RPMI8226 (cell line): ENCODE measurements at regions not wholly inside any gene's neighbourhood (a gene's known extent, or its start where the extent isn't known, plus 50 kb on each side); places are given as distances from the start of the nearest gene placed in this dataset.

Source experiments
- DNase-seq: peaks from one replicate; pipeline ENCODE4 v3.0.0-alpha.2; 2015

DNA sequence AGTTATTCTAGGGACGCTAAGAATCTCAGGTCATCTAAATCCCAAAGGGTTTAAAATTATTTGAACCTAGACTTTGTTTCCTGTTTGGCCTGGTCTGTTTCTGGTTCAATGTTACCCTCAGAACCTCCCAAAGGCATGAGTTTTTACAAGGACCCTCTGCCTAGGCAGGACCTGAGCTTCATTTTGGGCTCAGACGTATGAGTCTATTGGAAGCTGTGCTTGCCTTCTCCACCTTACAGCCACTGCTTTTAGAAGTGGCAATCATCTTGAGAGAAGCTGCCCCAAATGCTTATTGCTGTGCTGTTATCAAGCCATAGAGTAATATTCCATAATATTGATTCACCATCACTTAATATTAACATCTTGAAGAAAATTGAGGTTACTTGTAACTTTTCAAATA lies 510.4 kb downstream of the TLE4 start:
- no peak for DNase-seq

- DNase-seq, result no peak
These were observed 507.1 kb downstream of the TLE4 start for GRCh38 chr9:80078826-80079225.

- DNase-seq, result no peak
These were observed 505.3 kb downstream of the TLE4 start for GRCh38 chr9:80077059-80077458.

GRCh38 chr9:80076162-80076561 lies 504.4 kb downstream of the TLE4 start:
- DNase-seq, result no peak

GRCh38 chr9:80074439-80074838 lies 502.7 kb downstream of the TLE4 start:
- DNase-seq, result no peak

DNA sequence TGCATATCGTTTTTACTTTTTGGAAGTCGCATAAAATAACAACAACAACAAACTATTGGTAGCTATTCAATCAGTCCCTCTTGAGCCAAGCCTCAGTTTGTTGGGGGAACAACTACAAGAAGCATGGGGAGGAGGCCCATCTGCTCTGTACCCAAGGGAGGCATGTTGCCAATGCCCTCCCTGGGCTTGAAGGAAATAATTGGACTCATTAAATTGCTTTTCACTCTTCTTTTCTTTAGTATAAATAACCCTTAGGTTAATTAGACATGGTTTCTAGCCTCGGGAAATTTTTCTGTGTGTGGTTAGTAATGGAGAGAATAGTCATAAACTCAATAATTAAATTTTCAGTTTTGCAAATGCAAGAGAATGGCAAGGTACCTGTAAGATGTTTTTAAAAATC lies 500.7 kb downstream of the TLE4 start:
- no peak for DNase-seq

DNA sequence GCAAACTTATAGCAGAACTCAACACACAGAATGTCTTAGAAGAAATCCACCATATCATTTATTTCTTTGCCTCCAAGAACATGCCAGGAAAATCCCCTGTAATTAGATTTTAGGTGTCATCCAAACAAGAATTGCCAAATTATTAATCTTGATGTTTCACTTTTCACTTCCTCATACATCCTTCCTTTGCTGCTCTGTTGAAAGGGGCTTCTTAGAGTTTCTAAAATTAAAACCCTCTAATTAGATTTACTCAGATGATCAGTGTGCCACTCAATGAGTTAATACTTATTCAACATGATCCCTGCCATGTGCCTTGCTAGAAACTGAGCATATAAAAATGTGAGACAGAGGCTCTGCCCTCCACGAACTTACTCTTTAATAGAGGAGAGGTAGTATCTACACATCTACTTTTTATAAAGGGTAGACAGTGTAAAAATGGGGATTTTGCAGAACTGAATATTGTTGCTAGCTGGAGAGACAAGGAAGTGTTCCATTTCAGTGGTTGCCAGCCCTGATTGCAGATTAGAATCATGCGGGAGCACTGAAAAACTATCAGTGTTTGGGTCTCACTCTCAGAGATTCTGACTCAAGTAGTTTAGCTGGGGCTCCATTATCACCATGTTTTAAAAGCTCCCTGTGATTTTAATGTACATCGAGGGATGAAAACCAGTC lies 498.4 kb downstream of the TLE4 start:
- no peak for DNase-seq

DNA sequence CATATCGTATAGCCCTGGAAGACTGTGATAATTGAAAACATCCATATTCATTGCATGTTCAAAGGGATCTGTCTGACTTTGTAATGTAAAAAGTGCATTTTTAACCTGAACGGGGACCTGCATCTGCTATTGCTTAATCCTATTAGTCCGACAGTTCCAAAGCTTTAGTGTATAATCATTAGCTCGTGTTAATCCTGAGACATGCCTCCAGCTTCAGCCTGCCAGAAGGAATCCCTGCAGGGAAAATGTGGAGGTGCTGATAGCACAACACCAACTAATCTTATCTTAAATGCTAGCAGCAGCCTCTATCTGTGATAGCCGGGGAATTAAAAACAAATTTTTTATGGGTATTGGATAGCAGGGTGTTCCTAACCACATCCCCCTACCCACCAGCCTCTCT lies 495.2 kb downstream of the TLE4 start:
- DNase-seq, result no peak

DNA sequence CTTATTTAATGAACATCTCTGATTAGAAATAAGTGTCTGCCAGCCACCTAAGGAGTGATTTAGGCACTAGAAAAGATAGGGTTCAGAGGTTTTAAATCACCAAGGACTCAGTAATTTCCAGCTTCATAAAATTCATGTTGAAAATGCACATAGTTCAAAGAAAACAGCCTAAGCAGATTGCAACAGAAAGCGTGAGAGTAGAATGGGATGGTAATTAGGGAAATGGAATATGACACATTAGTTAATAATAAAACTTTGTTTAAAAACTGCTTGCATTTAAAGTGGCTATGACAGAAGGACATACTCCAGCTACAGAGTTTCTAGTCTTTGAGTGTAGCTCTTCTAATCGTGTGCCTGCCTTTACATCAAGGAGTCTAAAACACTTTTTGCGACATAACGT lies 490.8 kb downstream of the TLE4 start:
- no peak for DNase-seq

DNA sequence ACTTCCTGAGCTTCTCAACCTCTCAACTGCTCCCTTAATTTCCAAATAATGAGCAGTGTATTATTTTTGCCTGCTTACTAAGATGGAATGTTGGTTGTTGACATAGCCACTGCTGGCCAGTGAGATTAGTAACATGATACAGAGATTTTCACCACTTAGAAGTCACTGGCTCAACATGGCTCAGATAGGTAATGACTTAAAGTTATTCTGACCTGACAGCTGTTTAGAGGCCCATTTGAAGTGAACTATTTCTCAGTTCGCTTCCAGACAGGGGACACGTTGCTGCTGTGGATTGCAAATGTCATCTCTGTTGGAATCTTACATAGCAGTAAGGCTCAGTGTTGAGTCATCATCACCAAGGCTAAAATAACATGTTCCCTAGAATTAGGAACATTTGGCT lies 490.2 kb downstream of the TLE4 start:
- DNase-seq, result no peak

DNA sequence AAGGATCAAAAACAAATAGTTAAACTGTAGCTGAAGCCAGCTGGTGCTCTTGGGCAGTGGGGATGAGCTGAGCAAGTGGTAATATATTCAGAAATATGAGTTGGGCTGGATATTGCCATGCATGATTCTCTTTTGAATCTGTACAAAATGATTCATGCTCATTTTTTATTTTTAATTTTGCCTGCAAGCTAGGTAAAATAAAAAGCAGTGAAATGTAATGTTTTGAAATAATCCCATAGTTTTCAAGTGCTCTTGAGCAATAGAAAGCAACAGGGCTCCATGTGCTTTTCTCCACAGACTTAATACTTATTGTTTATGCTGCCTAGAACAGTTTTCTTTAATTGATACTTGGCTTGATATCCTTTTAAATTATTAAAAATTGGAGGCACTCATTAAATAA lies 489.3 kb downstream of the TLE4 start:
- DNase-seq, result no peak

DNA sequence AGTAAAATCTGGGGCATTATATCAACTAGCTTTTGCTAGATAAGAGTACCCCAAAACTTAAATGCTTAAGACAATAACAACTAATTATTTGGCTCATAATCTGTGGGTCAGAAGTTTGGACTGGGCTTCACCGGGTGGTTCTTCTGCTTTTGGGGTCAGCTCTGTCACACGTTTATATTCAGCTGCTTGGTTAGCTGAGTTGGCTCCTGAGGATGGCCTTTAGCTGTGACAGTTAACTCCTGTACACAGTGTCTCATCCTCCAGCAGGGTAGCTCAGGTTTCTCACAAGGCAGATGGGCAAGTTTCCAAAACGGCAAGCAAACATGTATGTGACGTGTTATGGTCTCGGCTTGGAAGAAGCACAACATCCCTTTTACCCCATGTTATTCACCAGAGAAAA lies 488.2 kb downstream of the TLE4 start:
- no peak for DNase-seq

- no peak for DNase-seq
These were observed 487.4 kb downstream of the TLE4 start for GRCh38 chr9:80059191-80059590.

GRCh38 chr9:80052830-80053229 lies 481.1 kb downstream of the TLE4 start:
- no peak for DNase-seq

DNA sequence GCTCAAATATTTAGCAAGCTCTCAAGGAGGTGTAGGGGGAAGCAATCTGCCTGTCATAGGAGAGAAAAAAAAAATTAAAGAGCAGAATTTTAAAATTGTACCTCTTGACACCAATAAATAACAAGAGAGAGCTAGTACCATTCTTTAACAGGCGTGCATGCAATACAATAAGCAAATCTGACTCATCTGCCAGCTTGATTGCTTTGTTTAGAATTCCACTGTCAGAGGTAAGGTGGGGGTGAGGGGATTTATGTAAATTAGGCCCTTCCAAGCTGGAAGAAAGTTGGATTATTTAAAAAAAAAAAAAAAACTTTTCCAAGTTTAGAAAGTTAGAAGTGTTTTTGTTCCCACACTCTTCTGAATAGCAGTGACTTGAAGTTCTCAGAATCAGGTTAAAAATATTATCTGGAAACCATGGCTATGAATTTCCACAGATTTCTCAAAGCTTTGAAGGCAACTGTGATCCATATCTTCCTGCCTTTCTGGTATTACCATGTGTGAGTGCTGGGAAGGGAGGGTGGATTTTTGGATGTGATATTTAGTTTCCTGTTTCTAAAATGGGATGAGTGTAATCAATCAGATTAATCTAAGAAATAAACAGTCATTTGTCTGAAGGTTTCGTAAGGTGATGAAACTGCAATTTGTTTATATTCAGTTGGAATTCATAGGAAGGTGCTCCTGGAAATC lies 477.5 kb downstream of the TLE4 start:
- DNase-seq, result no peak

DNA sequence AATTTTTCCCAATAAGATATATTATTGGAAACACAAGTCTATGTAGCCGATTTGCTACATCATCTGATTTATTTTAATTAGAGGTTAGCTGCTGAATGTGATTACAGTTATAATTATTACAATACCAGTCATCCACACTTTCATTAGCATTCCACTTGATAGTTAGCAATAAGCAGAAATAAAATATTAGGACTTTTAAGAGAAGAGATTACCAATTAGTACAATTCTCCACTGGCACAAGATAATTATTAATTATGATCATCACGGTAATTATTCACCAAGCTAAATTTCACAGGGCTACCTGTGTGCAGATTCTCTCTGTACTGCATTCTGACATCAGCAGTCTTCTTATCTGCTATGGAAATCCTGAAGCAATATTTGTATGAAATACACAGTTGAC lies 474.7 kb downstream of the TLE4 start:
- DNase-seq, result no peak

- no peak for DNase-seq
These were observed 470.1 kb downstream of the TLE4 start for GRCh38 chr9:80041821-80042220.

DNA sequence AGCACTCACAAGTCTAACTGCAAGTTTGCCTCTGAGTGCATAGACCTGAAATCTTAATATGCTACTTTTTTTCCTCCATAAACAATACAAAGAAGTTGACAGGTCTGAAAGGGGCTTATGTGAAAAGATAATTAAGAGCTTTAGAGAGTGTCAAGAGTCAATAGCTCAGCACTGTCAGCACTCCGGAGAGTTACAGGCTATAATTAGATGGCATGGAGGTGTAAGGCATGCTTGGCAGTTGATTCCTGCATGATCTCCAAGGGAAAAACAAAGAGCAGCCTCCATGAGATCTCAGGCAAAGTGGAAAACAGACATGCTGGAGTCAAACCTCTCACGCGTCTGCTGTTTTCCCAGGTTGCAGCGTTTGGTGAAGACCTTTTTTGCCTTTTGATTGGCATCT lies 468.7 kb downstream of the TLE4 start:
- no peak for DNase-seq

DNA sequence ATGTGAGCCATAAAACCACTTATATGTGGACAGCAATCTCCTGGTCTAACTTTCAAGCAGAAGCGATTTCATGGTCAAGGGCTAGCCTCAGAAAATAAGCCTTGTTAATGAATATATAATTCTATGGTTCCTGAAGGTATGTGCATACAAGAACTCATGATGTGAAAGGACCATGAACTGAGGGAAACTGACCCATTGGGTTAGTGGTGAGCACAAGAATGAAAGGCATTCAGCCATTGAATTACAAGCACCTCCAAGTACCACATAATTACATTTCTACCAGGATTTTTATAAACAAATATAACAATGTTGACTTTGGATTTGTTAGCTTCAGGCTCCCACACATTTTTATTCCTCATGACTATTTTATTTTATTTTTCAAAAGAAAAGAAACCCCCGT lies 459.0 kb downstream of the TLE4 start:
- no peak for DNase-seq

GRCh38 chr9:80028501-80028900 lies 456.7 kb downstream of the TLE4 start:
- DNase-seq, result no peak

GRCh38 chr9:80025796-80026520 lies 454.2 kb downstream of the TLE4 start:
- DNase-seq, result no peak

- DNase-seq, result no peak
These were observed 453.4 kb downstream of the TLE4 start for GRCh38 chr9:80025131-80025530.

- no peak for DNase-seq
These were observed 448.8 kb downstream of the TLE4 start for GRCh38 chr9:80020530-80020929.

- DNase-seq, result no peak
These were observed 448.3 kb downstream of the TLE4 start for GRCh38 chr9:80020056-80020455.
